ENCODE measurements at regions not wholly inside any gene's neighbourhood (a gene's known extent, or its start where the extent isn't known, plus 50 kb on each side); places are given as distances from the start of the nearest gene placed in this dataset.

GRCh38 chr3:22735373-22735772, 467.8 kb upstream of the UBE2E2 start:
- TF ChIP-seq CTCF (IDR thresholded peaks at IDR 0.05 in 2 of 3, conservative IDR thresholded peaks at IDR 0.05 in 1 of 3; ENCODE audit: borderline replicate concordance in 1 of 3, insufficient read depth in 1 of 3, low read depth in 2 of 3, low read length in 2 of 3), result no peak
- TF ChIP-seq YY1 (IDR thresholded peaks at IDR 0.05; ENCODE audit: extremely low read depth, insufficient replicate concordance, low read depth, low read length), result no peak
- no peak for TF ChIP-seq POLR2A (IDR thresholded peaks at IDR 0.05; ENCODE audit: borderline replicate concordance, extremely low read depth, insufficient read depth, insufficient read length)
- TF ChIP-seq, protein P1, sequence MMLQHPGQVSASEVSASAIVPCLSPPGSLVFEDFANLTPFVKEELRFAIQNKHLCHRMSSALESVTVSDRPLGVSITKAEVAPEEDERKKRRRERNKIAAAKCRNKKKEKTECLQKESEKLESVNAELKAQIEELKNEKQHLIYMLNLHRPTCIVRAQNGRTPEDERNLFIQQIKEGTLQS (IDR thresholded peaks at IDR 0.05), result no peak
- no peak for TF ChIP-seq EZH2phosphoT487 (IDR thresholded peaks at IDR 0.05; ENCODE audit: borderline replicate concordance)
